IPS-18c (cell line): ENCODE measurements at regions not wholly inside any gene's neighbourhood (a gene's known extent, or its start where the extent isn't known, plus 50 kb on each side); places are given as distances from the start of the nearest gene placed in this dataset.
"Not testable (repeated sequence)": the region's sequence is repeated elsewhere in the genome, so short reads cannot be mapped to it uniquely, and the experiment has no call there.

Experiments
- H3K4me3 ChIP-seq: 2 replicates; pipeline ENCODE4 v1.7.0; 2013; ENCODE audit warnings: low read depth, mild to moderate bottlenecking, low read length, moderate library complexity; ENCODE audit not compliant: insufficient read depth
- H3K9me3 ChIP-seq: one replicate; pipeline ENCODE4 v1.6.1; 2013; ENCODE audit warnings: mild to moderate bottlenecking, low read length, moderate library complexity; ENCODE audit not compliant: control insufficient read depth, insufficient read depth

DNA sequence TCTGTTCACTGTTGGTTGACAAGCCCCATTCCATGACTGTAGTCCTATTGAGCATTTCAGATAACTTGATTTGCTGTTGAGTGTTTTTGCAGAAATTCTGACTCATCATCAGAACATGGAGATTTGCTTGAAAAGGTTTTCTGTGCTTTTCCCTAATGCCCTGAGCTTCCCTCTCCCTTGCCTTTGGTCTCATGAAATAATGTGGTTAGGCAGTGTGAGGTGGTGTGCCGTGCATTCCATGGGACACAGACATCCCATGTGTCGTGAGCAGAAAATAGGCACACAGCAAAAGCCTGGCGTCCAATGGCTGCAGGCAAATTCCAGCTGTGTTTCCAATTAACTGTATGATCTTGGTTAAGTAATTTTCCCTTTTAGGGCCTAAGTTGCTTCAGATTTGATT lies 197.4 kb downstream of the DLEU7 start:
- H3K4me3 ChIP-seq: no peak overlapping the region
- H3K9me3 ChIP-seq: no peaks in the 10 kb centered on the region

DNA sequence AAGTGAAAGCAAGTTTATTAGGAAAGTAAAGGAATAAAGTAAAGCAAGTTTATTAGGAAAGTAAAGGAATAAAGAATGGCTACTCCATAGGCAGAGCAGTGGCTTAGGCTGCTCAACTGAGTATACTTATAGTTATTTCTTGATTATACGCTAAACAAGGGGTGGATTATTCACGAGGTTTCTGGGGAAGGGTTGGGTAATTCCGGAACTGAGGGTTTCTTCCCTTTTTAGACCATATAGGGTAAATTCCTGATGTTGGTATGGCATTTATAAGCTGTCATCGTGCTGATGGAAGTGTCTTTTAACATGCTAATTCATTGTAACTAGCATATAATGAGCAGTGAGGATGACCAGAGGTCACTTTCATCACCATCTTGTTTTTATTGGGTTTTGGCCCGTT lies 194.3 kb downstream of the DLEU7 start:
- Histone ChIP-seq H3K4me3 (no peak overlapping the region), H3K9me3 (no peaks in the 10 kb centered on the region)

GRCh38 chr13:50650592-50651504 lies 192.6 kb downstream of the DLEU7 start:
- H3K9me3 ChIP-seq: no peaks in the 10 kb centered on the region
- no peak overlapping the region for H3K4me3 ChIP-seq

DNA sequence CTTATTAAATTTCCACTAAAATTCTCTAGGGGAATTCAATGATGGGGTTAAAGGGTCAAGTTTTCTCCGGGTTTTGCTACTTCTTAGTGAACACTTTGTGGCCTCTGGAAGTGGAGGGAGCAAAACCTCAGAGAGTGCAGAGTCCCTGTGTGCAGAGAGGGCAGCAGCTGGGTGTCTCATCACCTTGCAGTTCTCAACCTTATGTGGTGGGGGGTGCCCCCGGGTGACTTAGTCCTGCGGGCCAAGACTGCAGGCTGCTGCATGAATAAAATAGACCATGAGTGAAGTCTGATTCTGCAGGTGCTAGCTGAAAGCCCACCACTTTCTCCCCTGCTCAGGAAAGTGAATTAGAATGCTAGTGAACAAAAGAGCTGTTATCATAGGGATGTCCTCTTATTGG lies 191.6 kb downstream of the DLEU7 start:
- no peak overlapping the region for H3K4me3 ChIP-seq
- no peaks in the 10 kb centered on the region for H3K9me3 ChIP-seq

DNA sequence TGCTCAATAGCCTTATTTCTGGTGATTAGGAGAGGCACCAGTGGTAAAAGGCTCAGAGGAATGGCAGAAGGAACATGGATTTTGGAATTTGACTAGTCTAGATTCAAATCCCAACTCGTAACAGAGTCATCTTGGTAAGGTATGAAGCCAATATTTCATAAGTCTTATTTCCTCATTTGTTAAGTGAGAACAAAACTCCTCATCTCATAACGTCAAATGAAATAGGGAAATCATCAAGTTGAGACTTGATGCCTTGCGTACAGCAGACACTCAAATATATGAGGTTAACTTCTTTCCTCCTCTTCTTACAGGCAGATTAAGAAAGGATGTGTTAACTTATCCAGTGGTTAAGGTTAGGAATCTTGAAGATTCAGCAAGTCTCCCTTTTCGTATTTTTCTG lies 189.2 kb downstream of the DLEU7 start:
- no peaks in the 10 kb centered on the region for H3K9me3 ChIP-seq
- H3K4me3 ChIP-seq: no peak overlapping the region

DNA sequence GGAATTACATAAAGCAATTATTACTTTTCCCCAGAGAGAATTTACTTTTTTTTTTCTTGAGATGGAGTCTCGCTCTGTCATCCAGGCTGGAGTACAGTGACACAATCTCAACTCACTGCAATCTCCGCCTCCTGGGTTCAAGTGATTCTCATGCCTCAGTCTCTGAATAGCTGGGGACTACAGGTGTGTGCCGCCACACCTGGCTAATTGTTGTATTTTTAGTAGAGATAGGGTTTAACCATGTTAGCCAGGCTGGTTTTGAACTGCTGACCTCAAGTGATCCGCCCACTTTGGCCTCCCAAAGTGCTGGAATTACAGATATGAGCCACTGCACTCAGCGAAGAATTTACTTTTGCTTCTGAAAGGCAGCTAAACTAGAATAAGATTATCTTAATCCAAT lies 181.6 kb downstream of the DLEU7 start:
- not testable (repeated sequence) for H3K9me3 ChIP-seq, H3K4me3 ChIP-seq

GRCh38 chr13:50664951-50665350 lies 178.5 kb downstream of the DLEU7 start:
- peaks cover 2% of the 10 kb centered on the region for H3K9me3 ChIP-seq
- H3K4me3 ChIP-seq: no peak overlapping the region

DNA sequence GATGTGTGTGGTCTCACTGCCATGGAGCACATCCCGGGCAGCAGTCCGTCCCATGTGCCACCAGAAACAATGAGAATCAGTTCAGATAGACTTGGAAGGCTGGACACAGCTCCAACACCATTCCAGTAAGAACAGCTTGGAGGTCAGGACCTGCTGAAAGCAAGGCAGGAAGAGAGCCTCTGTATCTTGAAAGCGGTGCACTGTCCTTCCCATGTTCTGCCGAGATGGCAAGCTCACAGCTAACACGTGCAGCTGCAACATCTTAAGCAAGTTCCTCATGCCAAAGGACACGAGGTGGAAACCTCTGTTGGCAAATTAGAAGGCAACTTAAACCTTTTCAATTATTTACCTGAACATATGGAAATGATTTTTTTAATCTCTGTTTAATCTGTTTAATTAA lies 175.4 kb downstream of the DLEU7 start:
- Histone ChIP-seq H3K4me3 (no peak overlapping the region), H3K9me3 (peaks cover 2% of the 10 kb centered on the region)

DNA sequence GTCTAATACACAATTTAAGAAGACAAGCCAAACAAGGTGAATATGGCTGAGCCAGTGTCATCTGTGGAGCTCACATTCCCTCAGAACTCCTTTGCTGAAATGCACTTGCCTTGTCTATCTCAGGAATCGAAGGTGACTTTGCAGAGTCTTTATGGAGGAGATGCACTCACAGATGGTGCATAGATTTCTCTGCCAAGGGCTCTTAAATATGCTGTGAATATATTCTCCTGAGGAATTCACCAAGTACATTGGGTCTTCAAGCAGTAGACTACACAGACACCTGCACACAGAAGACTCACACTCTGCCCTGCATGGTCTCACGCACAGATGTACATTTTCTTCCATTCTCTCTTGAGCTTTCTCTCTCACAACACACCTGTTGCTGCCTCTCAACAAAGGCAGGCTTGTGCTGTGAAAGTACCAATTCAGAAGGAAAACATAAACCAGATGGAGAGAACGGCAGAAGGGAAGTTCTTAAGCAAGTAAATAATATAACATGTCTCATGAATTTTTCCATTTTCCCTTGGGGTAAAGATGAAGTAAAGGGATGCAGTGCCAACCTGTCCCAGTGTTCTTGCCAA lies 174.7 kb downstream of the DLEU7 start:
- Histone ChIP-seq H3K9me3 (peaks cover 2% of the 10 kb centered on the region), H3K4me3 (no peak overlapping the region)

DNA sequence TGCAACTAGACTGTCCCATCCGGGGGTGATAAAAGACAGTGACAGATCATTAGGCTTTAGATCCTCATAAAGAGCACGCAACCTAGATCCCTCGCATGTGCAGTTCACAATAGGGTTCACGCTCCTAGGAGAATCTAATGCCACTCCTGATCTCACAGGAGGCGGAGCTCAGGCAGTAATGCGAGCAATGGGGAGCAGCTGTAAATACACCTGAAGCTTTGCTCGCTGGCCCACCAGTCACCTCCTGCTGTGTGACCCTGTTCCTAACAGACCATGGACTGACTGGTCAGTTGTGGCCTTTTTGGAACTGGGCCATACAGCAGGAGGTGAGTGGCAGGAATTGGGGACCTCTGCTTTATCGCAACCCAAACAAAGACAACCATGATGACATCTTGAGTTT lies 173.2 kb downstream of the DLEU7 start:
- no peak overlapping the region for H3K4me3 ChIP-seq
- H3K9me3 ChIP-seq: peaks cover 2% of the 10 kb centered on the region

- Histone ChIP-seq H3K4me3 (no peak overlapping the region), H3K9me3 (peaks cover 2% of the 10 kb centered on the region)
These were observed 172.5 kb downstream of the DLEU7 start for GRCh38 chr13:50670847-50671496.

DNA sequence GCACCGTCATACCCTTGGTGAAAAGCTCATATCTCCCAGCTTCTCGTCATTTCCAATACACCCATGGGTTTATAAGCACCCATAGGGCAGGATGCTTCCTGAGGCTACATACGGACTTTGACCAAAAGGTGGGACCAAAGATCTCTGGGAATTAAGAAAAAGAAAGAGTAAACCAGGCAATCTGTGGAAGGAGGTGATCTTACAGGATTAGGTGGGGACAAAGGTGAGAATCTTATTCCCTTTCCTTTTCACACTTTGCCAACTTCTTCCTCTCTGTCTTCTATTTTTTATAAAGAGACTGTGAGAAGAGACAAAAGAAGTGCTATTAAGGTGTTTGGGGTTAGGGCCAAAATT lies 172.0 kb downstream of the DLEU7 start:
- Histone ChIP-seq H3K9me3 (peaks cover 2% of the 10 kb centered on the region), H3K4me3 (no peak overlapping the region)

DNA sequence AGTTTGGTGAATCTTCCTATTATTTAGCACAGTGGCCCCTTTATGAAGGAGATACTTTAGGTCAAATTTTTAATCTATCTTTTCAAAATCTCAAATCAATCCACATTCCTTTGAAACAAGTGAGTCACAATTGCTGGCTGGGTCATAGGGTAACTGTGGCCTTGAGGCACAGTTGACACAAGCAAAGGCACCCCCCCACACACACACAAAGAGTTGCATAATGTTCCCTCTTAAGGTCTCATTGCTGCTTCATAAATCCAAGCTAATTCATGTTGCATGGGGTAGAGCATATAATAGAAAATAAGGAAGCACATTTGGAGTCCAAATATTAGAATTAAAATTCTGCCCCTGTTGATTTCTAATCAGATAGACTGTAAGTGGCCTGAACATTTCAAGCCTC lies 171.5 kb downstream of the DLEU7 start:
- H3K9me3 ChIP-seq: peaks cover 2% of the 10 kb centered on the region
- no peak overlapping the region for H3K4me3 ChIP-seq

DNA sequence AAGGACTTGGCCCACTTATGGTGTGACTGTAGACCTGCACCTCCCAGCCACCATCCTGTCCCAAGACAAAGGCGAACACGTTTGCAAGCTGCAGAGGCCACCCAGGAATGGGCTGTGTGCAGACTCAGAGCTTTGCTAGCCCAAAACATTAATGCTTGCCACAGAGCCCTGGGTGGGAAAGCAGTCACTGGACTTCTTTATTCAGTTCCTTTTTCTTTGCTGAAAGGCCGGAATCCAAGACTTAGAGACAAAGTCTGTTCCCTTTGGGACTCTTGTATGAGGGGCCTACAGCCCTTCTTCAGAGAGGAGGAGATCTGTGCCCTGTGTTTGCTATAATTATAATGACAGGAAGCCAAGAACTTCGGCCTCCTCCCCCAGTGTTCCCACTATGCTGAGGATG lies 167.8 kb downstream of the DLEU7 start:
- Histone ChIP-seq H3K9me3 (no peaks in the 10 kb centered on the region), H3K4me3 (no peak overlapping the region)

- H3K9me3 ChIP-seq: no peaks in the 10 kb centered on the region
- H3K4me3 ChIP-seq: no peak overlapping the region
These were observed 166.9 kb downstream of the DLEU7 start for GRCh38 chr13:50676602-50677001.

DNA sequence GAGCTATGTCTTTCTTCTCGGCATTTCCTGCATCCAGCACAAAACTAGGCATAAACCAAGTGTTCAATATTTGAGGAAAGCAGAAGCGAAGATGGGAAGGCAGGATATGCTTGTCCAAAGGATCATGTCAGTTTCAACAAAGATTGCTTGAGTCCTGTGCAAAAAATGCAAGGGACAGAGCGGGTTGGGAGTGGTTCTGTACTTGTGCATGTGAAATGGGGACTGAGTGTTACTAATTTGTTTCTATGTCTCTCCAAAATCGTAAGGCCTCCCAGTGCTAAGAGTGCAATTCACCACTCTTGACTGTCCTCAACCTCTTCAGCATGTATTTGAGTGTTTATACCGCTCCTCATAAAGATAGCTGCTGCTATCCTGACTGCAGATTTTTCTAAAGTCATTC lies 166.2 kb downstream of the DLEU7 start:
- Histone ChIP-seq H3K9me3 (no peaks in the 10 kb centered on the region), H3K4me3 (no peak overlapping the region)

DNA sequence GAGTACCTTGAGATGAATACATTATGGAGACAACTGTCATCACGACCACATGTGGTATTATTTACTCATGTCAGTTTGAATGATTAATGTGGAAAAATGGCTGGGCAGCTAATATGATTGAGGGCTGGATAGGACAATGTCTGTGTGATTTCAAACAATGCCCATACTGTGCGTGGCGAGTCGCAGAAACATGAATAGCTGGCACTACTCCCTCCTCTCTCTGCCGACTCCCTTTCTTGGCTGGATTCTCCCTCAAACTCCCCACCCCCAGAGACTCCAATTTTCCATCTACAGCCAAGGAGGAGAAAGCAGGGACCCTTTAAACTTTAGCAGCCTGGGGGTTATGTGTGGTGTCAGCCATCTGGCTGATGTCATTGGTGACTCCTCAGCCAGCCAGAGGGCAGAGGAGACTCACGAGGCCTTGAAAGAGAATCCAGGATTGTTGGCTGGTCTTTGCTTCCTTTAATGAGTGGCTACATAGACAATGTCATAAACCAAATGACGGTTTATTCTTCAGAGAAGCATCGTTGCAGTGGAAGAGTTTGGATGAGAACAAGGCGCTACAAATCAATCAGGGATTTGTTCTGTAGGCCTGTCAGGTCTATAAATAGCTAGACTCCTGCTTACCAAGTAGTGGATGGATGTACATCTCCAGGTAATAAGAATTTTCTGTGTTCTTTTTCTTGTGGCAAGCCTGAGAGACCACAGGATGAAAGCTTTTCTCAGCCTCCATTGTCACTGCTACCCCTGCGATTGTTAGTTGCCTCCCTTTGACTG lies 165.6 kb downstream of the DLEU7 start:
- H3K9me3 ChIP-seq: no peaks in the 10 kb centered on the region
- no peak overlapping the region for H3K4me3 ChIP-seq
